ENCODE measurements at regions not wholly inside any gene's neighbourhood (a gene's known extent, or its start where the extent isn't known, plus 50 kb on each side); places are given as distances from the start of the nearest gene placed in this dataset.

DNA sequence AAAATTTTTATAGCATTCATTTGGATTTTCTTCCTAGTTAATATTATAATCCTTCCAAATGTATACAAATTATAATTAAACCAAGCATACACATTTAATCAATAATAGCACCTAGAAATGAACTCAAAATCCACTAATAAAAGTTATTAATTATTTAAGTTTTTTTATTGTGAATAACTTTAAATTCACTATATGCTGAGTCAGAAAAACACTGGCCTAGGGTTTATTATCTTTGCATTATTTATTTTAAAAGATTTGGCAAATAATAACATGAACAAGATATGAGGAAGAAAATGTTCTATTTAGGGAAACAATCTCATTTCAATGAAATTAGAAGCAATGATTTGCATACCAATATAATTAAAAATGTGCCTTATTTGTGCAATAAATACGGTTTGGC is 951.5 kb downstream of the KCNT2 start (continued):
- TF ChIP-seq LCOR (CRISPR knock-in tag; IDR thresholded peaks at IDR 0.05) (no peak), SP2 (IDR thresholded peaks at IDR 0.05; ENCODE audit: extremely low read depth, low read depth, low read length, poor library complexity, severe bottlenecking) (no peak), ZBTB17 (CRISPR knock-in tag; IDR thresholded peaks at IDR 0.05) (no peak), ZBTB33 (CRISPR knock-in tag; IDR thresholded peaks at IDR 0.05) (no peak), ZBTB11 (CRISPR knock-in tag; IDR thresholded peaks at IDR 0.05) (no peak), ZNF3 (CRISPR knock-in tag; IDR thresholded peaks at IDR 0.05) (no peak), TGIF2 (CRISPR knock-in tag; IDR thresholded peaks at IDR 0.05) (no peak), MAFG (tag; conservative IDR thresholded peaks at IDR 0.05) (peak; percentile 14; the same call in 1 of the 2 replicates), CREBBP (IDR thresholded peaks at IDR 0.05; ENCODE audit: low read depth, low read length) (no peak), HSF4 (CRISPR knock-in tag; IDR thresholded peaks at IDR 0.05; ENCODE audit: borderline replicate concordance) (no peak)
- TF ChIP-seq, protein P1, sequence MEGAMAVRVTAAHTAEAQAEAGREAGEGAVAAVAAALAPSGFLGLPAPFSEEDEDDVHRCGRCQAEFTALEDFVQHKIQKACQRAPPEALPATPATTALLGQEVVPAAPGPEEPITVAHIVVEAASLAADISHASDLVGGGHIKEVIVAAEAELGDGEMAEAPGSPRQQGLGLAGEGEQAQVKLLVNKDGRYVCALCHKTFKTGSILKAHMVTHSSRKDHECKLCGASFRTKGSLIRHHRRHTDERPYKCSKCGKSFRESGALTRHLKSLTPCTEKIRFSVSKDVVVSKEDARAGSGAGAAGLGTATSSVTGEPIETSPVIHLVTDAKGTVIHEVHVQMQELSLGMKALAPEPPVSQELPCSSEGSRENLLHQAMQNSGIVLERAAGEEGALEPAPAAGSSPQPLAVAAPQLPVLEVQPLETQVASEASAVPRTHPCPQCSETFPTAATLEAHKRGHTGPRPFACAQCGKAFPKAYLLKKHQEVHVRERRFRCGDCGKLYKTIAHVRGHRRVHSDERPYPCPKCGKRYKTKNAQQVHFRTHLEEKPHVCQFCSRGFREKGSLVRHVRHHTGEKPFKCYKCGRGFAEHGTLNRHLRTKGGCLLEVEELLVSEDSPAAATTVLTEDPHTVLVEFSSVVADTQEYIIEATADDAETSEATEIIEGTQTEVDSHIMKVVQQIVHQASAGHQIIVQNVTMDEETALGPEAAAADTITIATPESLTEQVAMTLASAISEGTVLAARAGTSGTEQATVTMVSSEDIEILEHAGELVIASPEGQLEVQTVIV (CRISPR knock-in tag; IDR thresholded peaks at IDR 0.05; ENCODE audit: borderline replicate concordance), result no peak

Data from K562 (cell line).